ENCODE measurements at regions not wholly inside any gene's neighbourhood (a gene's known extent, or its start where the extent isn't known, plus 50 kb on each side); places are given as distances from the start of the nearest gene placed in this dataset.

- H3K4me1 Mint-ChIP-seq = no peaks in the 10 kb centered on the region
- H3K27me3 ChIP-seq (ENCODE audit: control insufficient read depth, insufficient read depth, low read length, poor library complexity, severe bottlenecking) = no peaks in the 10 kb centered on the region
- no peak overlapping the region for H3K9ac ChIP-seq (ENCODE audit: extremely low read depth, low read length, poor library complexity, severe bottlenecking)
- no peaks in the 10 kb centered on the region for H3K27me3 Mint-ChIP-seq (ENCODE audit: insufficient read depth)
- H3K27ac ChIP-seq (ENCODE audit: low read depth, low read length) = no peak overlapping the region
- no peak overlapping the region for H3K4me3 Mint-ChIP-seq
- no peak for TF ChIP-seq CTCF (conservative IDR thresholded peaks at IDR 0.05)
- H3K4me1 ChIP-seq (ENCODE audit: control insufficient read depth, insufficient read depth, low read length) = no peaks in the 10 kb centered on the region
- H3K36me3 ChIP-seq (ENCODE audit: control insufficient read depth, insufficient read depth, low read length) = no peaks in the 10 kb centered on the region
- no peaks in the 10 kb centered on the region for H3K36me3 Mint-ChIP-seq (ENCODE audit: low read depth)
- no peak overlapping the region for H3K4me3 ChIP-seq (ENCODE audit: low read length)
- WGBS, 2 experiments (ENCODE audit: insufficient coverage in 1 of 2, insufficient read length in 1 of 2) = 95 to 99% methylated on average over 2 of the region's 2 CpGs
- peaks cover 6% of the 10 kb centered on the region for H3K9me3 ChIP-seq (ENCODE audit: control insufficient read depth, low read length)
- no peak for DNase-seq
- no peaks in the 10 kb centered on the region for H3K9me3 Mint-ChIP-seq
- H3K27ac Mint-ChIP-seq = no peak overlapping the region
These were observed 664.9 kb upstream of the CITED2 start for GRCh38 chr6:140039364-140039763.

GRCh38 chr6:140036196-140036595 is 661.7 kb upstream of the CITED2 start:
- H3K27ac ChIP-seq (ENCODE audit: low read depth, low read length) = no peak overlapping the region
- no peaks in the 10 kb centered on the region for H3K4me1 ChIP-seq (ENCODE audit: control insufficient read depth, insufficient read depth, low read length)
- Mint-ChIP-seq H3K36me3 (ENCODE audit: low read depth) (no peaks in the 10 kb centered on the region), H3K4me1 (no peaks in the 10 kb centered on the region), H3K4me3 (no peak overlapping the region), H3K27ac (no peak overlapping the region), H3K9me3 (no peaks in the 10 kb centered on the region), H3K27me3 (ENCODE audit: insufficient read depth) (no peaks in the 10 kb centered on the region)
- 93 to 100% methylated on average over 2 of the region's 3 CpGs for WGBS, 2 experiments (ENCODE audit: insufficient coverage in 1 of 2, insufficient read length in 1 of 2)
- no peaks in the 10 kb centered on the region for H3K36me3 ChIP-seq (ENCODE audit: control insufficient read depth, insufficient read depth, low read length)
- no peaks in the 10 kb centered on the region for H3K27me3 ChIP-seq (ENCODE audit: control insufficient read depth, insufficient read depth, low read length, poor library complexity, severe bottlenecking)
- no peak for TF ChIP-seq CTCF (conservative IDR thresholded peaks at IDR 0.05)
- DNase-seq = no peak
- H3K9me3 ChIP-seq (ENCODE audit: control insufficient read depth, low read length) = peaks cover 6% of the 10 kb centered on the region
- no peak overlapping the region for H3K9ac ChIP-seq (ENCODE audit: extremely low read depth, low read length, poor library complexity, severe bottlenecking)
- no peak overlapping the region for H3K4me3 ChIP-seq (ENCODE audit: low read length)

GRCh38 chr6:140032189-140032588 is 657.7 kb upstream of the CITED2 start:
- Mint-ChIP-seq H3K4me3 (no peak overlapping the region), H3K27ac (no peak overlapping the region), H3K27me3 (ENCODE audit: insufficient read depth) (no peaks in the 10 kb centered on the region), H3K9me3 (peaks cover 15% of the 10 kb centered on the region), H3K4me1 (no peaks in the 10 kb centered on the region), H3K36me3 (ENCODE audit: low read depth) (no peaks in the 10 kb centered on the region)
- Histone ChIP-seq H3K36me3 (ENCODE audit: control insufficient read depth, insufficient read depth, low read length) (no peaks in the 10 kb centered on the region), H3K27ac (ENCODE audit: low read depth, low read length) (no peak overlapping the region), H3K9me3 (ENCODE audit: control insufficient read depth, low read length) (peaks cover 12% of the 10 kb centered on the region), H3K9ac (ENCODE audit: extremely low read depth, low read length, poor library complexity, severe bottlenecking) (no peak overlapping the region), H3K4me1 (ENCODE audit: control insufficient read depth, insufficient read depth, low read length) (no peaks in the 10 kb centered on the region), H3K4me3 (ENCODE audit: low read length) (no peak overlapping the region), H3K27me3 (ENCODE audit: control insufficient read depth, insufficient read depth, low read length, poor library complexity, severe bottlenecking) (no peaks in the 10 kb centered on the region)
- no peak for DNase-seq
- WGBS, 2 experiments (ENCODE audit: insufficient coverage in 1 of 2, insufficient read length in 1 of 2) = 92 to 100% methylated on average over 2 of the region's 2 CpGs
- TF ChIP-seq CTCF (conservative IDR thresholded peaks at IDR 0.05) = no peak

Data from endodermal cell (in vitro differentiated cells).